ENCODE measurements at regions not wholly inside any gene's neighbourhood (a gene's known extent, or its start where the extent isn't known, plus 50 kb on each side); places are given as distances from the start of the nearest gene placed in this dataset.

DNA sequence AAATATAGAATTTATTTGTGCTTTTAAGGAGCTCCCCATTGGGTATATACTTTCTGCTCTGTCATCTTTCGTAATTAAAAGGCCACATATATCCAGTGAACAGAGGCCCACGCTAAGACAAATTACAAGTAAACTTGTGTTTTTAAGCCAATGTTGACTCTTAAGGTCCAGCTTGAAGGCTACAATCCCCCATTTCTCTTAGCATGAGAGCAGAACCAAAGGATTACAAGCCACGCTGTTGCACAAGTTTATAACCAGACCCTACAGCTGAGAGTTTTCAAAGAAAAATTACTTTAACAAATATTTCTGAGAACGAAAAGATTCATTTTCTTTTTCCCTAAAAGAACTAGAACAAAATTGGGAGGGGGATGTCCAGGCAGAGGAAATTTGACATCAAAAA, 471.0 kb downstream of the TXNL1 start:
- H3K4me3 ChIP-seq (ENCODE audit: low read length in 2 of 2): no peak overlapping the region
- 98% methylated on average over 4 of the region's 4 CpGs for WGBS
- no peaks in the 10 kb centered on the region for H3K27me3 ChIP-seq (ENCODE audit: control insufficient read depth in 2 of 2, insufficient read depth in 1 of 2, low read length in 1 of 2)
- no peaks in the 10 kb centered on the region for H3K9me3 ChIP-seq (ENCODE audit: control insufficient read depth in 2 of 2, insufficient read depth in 1 of 2, low read length in 1 of 2)
- no peak for DNase-seq (ENCODE audit: low read depth in 6 of 9, low spot score in 9 of 9)
- H3K27ac ChIP-seq (ENCODE audit: low read depth in 1 of 2, low read length in 1 of 2): no peak overlapping the region
- no peaks in the 10 kb centered on the region for H3K36me3 ChIP-seq (ENCODE audit: control insufficient read depth in 2 of 2, insufficient read depth in 2 of 2, low read length in 1 of 2)
- H3K4me1 ChIP-seq (ENCODE audit: control insufficient read depth in 2 of 2, insufficient read depth in 2 of 2, low read length in 2 of 2): no peaks in the 10 kb centered on the region

DNA sequence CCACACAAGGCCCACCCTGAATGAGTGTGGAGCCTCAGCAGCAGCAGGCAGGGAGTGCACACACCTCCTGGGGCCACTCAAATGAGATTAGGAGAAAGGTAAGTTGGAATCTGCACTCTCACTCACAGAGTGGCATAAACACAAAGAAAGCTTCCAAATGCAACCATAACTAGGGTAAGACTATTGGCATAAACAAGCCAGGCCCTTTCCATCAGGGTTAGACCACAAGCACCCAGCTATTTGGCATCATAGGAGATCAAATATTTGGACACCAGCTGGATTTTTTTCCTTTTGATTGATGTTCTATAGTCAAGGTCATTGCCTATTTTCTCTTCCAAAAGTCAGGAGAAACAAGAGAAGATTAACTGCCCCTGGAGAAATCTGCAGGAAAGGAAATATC, 471.5 kb downstream of the TXNL1 start:
- Histone ChIP-seq H3K27ac (ENCODE audit: low read depth in 1 of 2, low read length in 1 of 2) (no peak overlapping the region), H3K27me3 (ENCODE audit: control insufficient read depth in 2 of 2, insufficient read depth in 1 of 2, low read length in 1 of 2) (no peaks in the 10 kb centered on the region), H3K9me3 (ENCODE audit: control insufficient read depth in 2 of 2, insufficient read depth in 1 of 2, low read length in 1 of 2) (no peaks in the 10 kb centered on the region), H3K36me3 (ENCODE audit: control insufficient read depth in 2 of 2, insufficient read depth in 2 of 2, low read length in 1 of 2) (no peaks in the 10 kb centered on the region), H3K4me1 (ENCODE audit: control insufficient read depth in 2 of 2, insufficient read depth in 2 of 2, low read length in 2 of 2) (no peaks in the 10 kb centered on the region), H3K4me3 (ENCODE audit: low read length in 2 of 2) (no peak overlapping the region)
- no peak for DNase-seq (ENCODE audit: low read depth in 6 of 9, low spot score in 9 of 9)

DNA sequence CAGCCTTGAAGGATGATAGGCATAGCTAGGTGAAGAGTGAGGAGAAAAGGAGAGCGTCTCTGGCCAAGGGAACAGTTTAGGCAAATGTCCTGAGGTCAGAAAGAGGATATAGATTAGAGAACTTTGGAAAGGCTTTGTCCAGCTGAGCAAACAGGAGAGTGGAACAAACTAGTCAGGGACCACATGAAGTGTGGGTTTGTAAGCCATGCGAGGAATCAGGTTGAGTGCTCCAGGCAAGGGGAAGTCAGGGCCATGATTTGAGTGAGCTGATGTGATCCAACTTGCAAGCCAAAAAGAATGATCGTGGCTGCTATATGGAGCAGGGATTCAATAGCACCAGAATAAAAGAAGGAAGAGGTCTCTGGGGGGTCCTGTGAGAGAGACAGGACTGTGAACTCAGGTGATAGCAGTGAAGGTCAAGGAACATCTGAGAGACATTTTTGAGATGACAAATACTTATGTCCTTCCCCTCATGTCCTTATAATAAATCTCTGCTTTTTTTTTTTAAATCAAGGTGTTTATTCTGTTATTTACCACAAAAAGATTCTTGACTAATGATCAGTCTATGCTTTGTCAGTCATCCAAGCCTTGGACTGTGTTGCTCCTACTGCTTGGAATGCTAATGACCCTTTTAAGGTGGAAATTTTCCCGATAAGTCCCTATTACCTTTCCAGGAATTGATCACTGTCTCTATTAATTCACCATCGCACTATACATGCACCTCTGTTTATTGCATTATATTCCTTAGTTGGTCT, 472.6 kb downstream of the TXNL1 start:
- Histone ChIP-seq H3K4me3 (ENCODE audit: low read length in 2 of 2) (no peak overlapping the region), H3K9me3 (ENCODE audit: control insufficient read depth in 2 of 2, insufficient read depth in 1 of 2, low read length in 1 of 2) (no peaks in the 10 kb centered on the region), H3K27ac (ENCODE audit: low read depth in 1 of 2, low read length in 1 of 2) (no peak overlapping the region), H3K4me1 (ENCODE audit: control insufficient read depth in 2 of 2, insufficient read depth in 2 of 2, low read length in 2 of 2) (no peaks in the 10 kb centered on the region), H3K36me3 (ENCODE audit: control insufficient read depth in 2 of 2, insufficient read depth in 2 of 2, low read length in 1 of 2) (no peaks in the 10 kb centered on the region), H3K27me3 (ENCODE audit: control insufficient read depth in 2 of 2, insufficient read depth in 1 of 2, low read length in 1 of 2) (no peaks in the 10 kb centered on the region)
- WGBS: 98% methylated on average over 5 of the region's 5 CpGs
- DNase-seq (ENCODE audit: low read depth in 6 of 9, low spot score in 9 of 9): no peak

DNA sequence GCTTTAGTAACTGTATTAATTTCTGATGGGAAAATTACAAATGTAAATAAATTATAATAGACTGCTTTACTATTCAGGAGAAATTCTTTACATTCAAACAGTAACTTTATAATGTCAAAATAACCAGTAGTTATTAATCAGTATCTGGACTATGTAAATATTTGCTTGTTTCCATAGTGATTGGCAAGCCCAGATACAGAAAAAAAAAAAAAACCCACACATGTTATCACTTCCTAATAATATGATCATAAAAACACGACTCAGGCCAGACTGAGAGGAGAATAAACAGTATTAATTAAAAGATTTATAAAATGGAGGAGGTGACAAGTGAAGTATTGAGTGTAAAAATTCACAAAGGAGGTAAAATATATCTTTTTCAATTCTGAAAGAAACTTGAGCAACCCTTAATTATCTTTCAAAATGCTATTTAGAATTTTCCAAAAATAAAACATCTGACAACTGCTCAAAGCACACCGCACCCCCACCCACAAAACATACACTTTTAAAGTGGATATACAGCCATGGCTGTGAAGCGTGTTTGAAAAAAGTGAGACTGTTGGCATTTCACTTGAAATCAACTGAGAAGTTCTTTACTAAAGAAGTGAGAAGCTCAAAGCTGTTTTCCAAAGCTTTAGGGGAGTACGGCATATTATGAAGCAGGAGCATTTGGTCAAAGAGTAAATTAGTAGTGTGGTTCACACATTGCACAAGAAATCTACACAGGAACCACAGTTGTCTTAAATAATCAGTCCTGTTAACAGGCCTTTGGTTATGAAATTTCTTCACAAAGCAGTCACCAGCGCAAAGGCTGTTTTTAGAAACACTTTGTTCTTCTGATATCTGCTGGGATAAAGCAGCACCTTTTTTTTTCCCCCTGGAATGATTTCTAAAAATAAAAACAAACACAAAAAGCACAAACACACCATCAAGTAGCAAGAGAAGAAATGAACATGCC, 475.8 kb downstream of the TXNL1 start:
- 92% methylated on average over 5 of the region's 5 CpGs for WGBS
- no peaks in the 10 kb centered on the region for H3K9me3 ChIP-seq (ENCODE audit: control insufficient read depth in 2 of 2, insufficient read depth in 1 of 2, low read length in 1 of 2)
- no peak for DNase-seq (ENCODE audit: low read depth in 6 of 9, low spot score in 9 of 9)
- H3K36me3 ChIP-seq (ENCODE audit: control insufficient read depth in 2 of 2, insufficient read depth in 2 of 2, low read length in 1 of 2): no peaks in the 10 kb centered on the region
- H3K4me1 ChIP-seq (ENCODE audit: control insufficient read depth in 2 of 2, insufficient read depth in 2 of 2, low read length in 2 of 2): no peaks in the 10 kb centered on the region
- H3K4me3 ChIP-seq (ENCODE audit: low read length in 2 of 2): no peak overlapping the region
- H3K27me3 ChIP-seq (ENCODE audit: control insufficient read depth in 2 of 2, insufficient read depth in 1 of 2, low read length in 1 of 2): no peaks in the 10 kb centered on the region
- no peak overlapping the region for H3K27ac ChIP-seq (ENCODE audit: low read depth in 1 of 2, low read length in 1 of 2)

DNA sequence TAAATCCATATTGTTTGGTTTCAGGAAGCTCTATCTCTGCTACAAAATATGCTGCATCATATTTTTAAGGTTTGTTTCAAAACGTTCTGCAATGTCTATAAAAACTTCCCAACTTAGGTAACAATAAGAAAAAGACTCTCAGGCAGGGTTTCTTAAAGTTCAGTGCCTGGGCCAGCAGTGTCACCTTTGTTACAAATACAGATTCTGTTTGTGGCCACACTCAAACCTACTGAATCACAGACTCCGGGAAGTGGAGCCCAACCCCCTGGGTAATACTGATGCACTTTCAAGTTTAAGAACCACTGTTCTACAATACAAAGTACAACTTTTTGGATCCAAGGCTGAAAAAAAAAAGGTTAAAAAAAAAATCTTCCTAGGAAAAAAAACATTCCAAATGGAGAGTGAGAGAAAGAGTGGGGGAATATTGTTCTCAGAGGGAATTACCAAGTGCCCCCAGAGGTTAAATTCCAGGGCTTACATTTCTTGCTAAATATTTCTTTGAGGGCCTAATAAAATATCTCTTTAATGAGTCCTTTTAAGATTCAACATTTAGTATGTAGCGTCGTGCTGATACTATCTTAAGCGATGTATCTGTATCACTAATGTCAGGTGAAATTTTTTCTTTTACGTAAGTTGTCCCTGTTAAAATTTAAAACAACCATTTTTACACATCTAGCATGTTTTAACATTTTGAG, 476.7 kb downstream of the TXNL1 start:
- H3K27ac ChIP-seq (ENCODE audit: low read depth in 1 of 2, low read length in 1 of 2): no peak overlapping the region
- H3K9me3 ChIP-seq (ENCODE audit: control insufficient read depth in 2 of 2, insufficient read depth in 1 of 2, low read length in 1 of 2): no peaks in the 10 kb centered on the region
- H3K4me3 ChIP-seq (ENCODE audit: low read length in 2 of 2): no peak overlapping the region
- H3K27me3 ChIP-seq (ENCODE audit: control insufficient read depth in 2 of 2, insufficient read depth in 1 of 2, low read length in 1 of 2): no peaks in the 10 kb centered on the region
- H3K36me3 ChIP-seq (ENCODE audit: control insufficient read depth in 2 of 2, insufficient read depth in 2 of 2, low read length in 1 of 2): no peaks in the 10 kb centered on the region
- DNase-seq (ENCODE audit: low read depth in 6 of 9, low spot score in 9 of 9): no peak
- WGBS: 78% methylated on average over 6 of the region's 6 CpGs
- no peaks in the 10 kb centered on the region for H3K4me1 ChIP-seq (ENCODE audit: control insufficient read depth in 2 of 2, insufficient read depth in 2 of 2, low read length in 2 of 2)

DNA sequence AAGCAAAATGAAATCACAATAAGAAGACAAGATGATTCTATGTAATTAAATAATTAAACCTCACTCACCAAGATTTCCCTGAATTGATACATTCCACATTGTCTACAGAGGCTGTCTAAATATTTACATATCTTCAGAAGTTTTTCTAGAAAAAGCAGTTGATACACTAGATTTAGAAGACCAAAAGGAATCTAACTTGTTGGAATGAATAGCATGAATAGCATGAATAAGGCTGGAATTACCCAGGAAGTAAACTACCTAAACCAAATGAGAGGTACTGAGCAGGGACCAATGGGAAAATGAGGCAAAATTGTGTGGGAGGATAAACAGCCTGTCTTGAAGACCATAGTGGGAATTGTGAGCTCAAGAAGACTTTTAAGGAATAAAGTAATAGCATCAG, 479.7 kb downstream of the TXNL1 start:
- H3K4me3 ChIP-seq (ENCODE audit: low read length in 2 of 2): no peak overlapping the region
- no peaks in the 10 kb centered on the region for H3K9me3 ChIP-seq (ENCODE audit: control insufficient read depth in 2 of 2, insufficient read depth in 1 of 2, low read length in 1 of 2)
- no peaks in the 10 kb centered on the region for H3K36me3 ChIP-seq (ENCODE audit: control insufficient read depth in 2 of 2, insufficient read depth in 2 of 2, low read length in 1 of 2)
- no peak for DNase-seq (ENCODE audit: low read depth in 6 of 9, low spot score in 9 of 9)
- H3K27me3 ChIP-seq (ENCODE audit: control insufficient read depth in 2 of 2, insufficient read depth in 1 of 2, low read length in 1 of 2): no peaks in the 10 kb centered on the region
- H3K4me1 ChIP-seq (ENCODE audit: control insufficient read depth in 2 of 2, insufficient read depth in 2 of 2, low read length in 2 of 2): no peaks in the 10 kb centered on the region
- no peak overlapping the region for H3K27ac ChIP-seq (ENCODE audit: low read depth in 1 of 2, low read length in 1 of 2)

DNA sequence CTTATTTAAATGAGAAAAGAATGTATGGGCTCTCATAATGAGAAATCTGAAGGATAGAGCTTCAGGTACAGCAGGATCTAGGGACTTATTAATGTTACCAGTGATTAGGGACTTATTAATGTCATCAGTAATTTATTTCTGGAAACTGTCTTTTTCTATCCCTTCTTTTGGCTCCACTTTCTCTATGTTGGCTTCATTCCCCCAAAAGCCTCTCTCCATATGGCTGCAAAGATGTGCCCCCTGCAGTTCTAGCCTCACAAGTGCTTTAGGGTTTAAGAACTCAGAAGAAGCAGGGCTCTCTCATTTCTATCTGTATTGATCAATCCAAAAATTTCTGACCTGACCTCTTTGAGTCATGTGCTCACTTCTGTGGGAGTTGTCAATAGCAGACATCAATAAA, 480.9 kb downstream of the TXNL1 start:
- H3K4me1 ChIP-seq (ENCODE audit: control insufficient read depth in 2 of 2, insufficient read depth in 2 of 2, low read length in 2 of 2): no peaks in the 10 kb centered on the region
- no peak overlapping the region for H3K4me3 ChIP-seq (ENCODE audit: low read length in 2 of 2)
- no peak overlapping the region for H3K27ac ChIP-seq (ENCODE audit: low read depth in 1 of 2, low read length in 1 of 2)
- H3K36me3 ChIP-seq (ENCODE audit: control insufficient read depth in 2 of 2, insufficient read depth in 2 of 2, low read length in 1 of 2): no peaks in the 10 kb centered on the region
- no peaks in the 10 kb centered on the region for H3K9me3 ChIP-seq (ENCODE audit: control insufficient read depth in 2 of 2, insufficient read depth in 1 of 2, low read length in 1 of 2)
- H3K27me3 ChIP-seq (ENCODE audit: control insufficient read depth in 2 of 2, insufficient read depth in 1 of 2, low read length in 1 of 2): no peaks in the 10 kb centered on the region
- no peak for DNase-seq (ENCODE audit: low read depth in 6 of 9, low spot score in 9 of 9)

DNA sequence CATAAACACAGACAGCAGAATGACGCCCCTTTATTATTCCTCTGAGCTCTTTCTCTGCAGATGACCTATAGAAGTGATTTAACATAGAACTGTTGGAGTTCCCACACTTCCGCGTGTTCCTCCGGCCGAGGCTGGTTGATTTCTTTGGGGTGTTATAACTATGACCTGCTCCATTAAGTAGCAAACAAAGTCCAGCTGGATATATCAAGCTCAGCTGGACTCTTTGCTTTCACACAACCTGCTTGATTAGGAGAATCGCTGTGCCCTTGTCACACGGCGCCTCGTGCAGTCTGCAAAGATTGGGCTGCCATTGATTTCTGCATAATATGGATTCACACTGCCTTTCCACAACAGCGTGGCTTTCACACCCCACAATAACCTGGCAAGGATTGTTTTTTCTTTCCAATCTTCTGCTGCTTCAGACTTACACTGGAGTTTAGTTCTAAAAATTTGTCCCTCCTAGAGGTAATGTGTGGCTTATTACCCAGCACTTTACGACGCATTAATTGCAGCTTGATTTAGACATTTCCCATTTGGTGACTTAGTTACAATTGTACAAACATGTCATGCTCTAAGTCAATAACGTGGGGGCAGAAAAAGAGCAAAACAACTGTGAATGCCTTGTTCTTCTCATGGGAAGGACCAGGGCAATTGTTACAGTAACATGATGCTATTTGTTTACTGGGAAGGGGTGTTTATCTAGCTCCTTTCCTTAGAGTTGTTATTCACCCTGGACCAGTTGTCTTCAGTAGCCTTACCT, 485.7 kb downstream of the TXNL1 start:
- no peaks in the 10 kb centered on the region for H3K4me1 ChIP-seq (ENCODE audit: control insufficient read depth in 2 of 2, insufficient read depth in 2 of 2, low read length in 2 of 2)
- H3K27me3 ChIP-seq (ENCODE audit: control insufficient read depth in 2 of 2, insufficient read depth in 1 of 2, low read length in 1 of 2): no peaks in the 10 kb centered on the region
- 97% methylated on average over 13 of the region's 13 CpGs for WGBS
- H3K27ac ChIP-seq (ENCODE audit: low read depth in 1 of 2, low read length in 1 of 2): no peak overlapping the region
- no peaks in the 10 kb centered on the region for H3K9me3 ChIP-seq (ENCODE audit: control insufficient read depth in 2 of 2, insufficient read depth in 1 of 2, low read length in 1 of 2)
- H3K4me3 ChIP-seq (ENCODE audit: low read length in 2 of 2): no peak overlapping the region
- no peak for DNase-seq (ENCODE audit: low read depth in 6 of 9, low spot score in 9 of 9)
- H3K36me3 ChIP-seq (ENCODE audit: control insufficient read depth in 2 of 2, insufficient read depth in 2 of 2, low read length in 1 of 2): no peaks in the 10 kb centered on the region
